Liver (tissue), 8 donors: ENCODE measurements at regions not wholly inside any gene's neighbourhood (a gene's known extent, or its start where the extent isn't known, plus 50 kb on each side); places are given as distances from the start of the nearest gene placed in this dataset.

Experiments used
- DNase-seq: peaks from one replicate; pipeline ENCODE4 v3.0.0-alpha.2; 2017; ENCODE audit warnings: low spot score
- H3K27ac ChIP-seq, 2 donors: one replicate each; pipeline ENCODE4 v1.7.0; 2013; ENCODE audit warnings: inconsistent platforms in 2 of 2, low read length in 2 of 2, control low read depth in 1 of 2, low read depth in 1 of 2, mild to moderate bottlenecking in 1 of 2
- H3K27me3 ChIP-seq, 4 donors: one replicate each; pipeline versions ENCODE4 v1.6.1 to v1.7.0; 2013; ENCODE audit warnings: low read length in 3 of 4, inconsistent platforms in 1 of 4, mild to moderate bottlenecking in 1 of 4, moderate library complexity in 1 of 4; ENCODE audit not compliant: control insufficient read depth in 4 of 4, insufficient read depth in 4 of 4
- H3K36me3 ChIP-seq, 4 donors: one replicate each; pipeline versions ENCODE4 v1.6.1 to v1.7.0; 2013; ENCODE audit warnings: low read length in 3 of 4, mild to moderate bottlenecking in 3 of 4, low read depth in 1 of 4, moderate library complexity in 1 of 4; ENCODE audit not compliant: control insufficient read depth in 4 of 4, insufficient read depth in 3 of 4
- H3K4me1 ChIP-seq, 4 donors: one replicate each; pipeline versions ENCODE4 v1.6.1 to v1.7.0; 2013; ENCODE audit warnings: low read length in 3 of 4, mild to moderate bottlenecking in 3 of 4, moderate library complexity in 1 of 4; ENCODE audit not compliant: control insufficient read depth in 4 of 4, insufficient read depth in 4 of 4
- H3K4me3 ChIP-seq, 3 donors: one replicate each; pipeline versions ENCODE4 v1.6.1 to v1.7.0; 2013; ENCODE audit warnings: low read length in 3 of 3, control low read depth in 1 of 3, low read depth in 1 of 3, mild to moderate bottlenecking in 1 of 3
- H3K9ac ChIP-seq, 2 donors: one replicate each; pipeline ENCODE4 v1.7.0; 2013; ENCODE audit warnings: low read length in 2 of 2, mild to moderate bottlenecking in 2 of 2, moderate library complexity in 2 of 2, control low read depth in 1 of 2, low read depth in 1 of 2
- H3K9me3 ChIP-seq, 4 donors: one replicate each; pipeline versions ENCODE4 v1.6.1 to v1.7.0; 2013; ENCODE audit warnings: low read length in 3 of 4; ENCODE audit not compliant: control insufficient read depth in 4 of 4
- CTCF ChIP-seq: fragments of 150-350 bp; IDR thresholded peaks from 2 replicates; pipeline ENCODE4 v1.5.1; 2017; ENCODE audit warnings: improper control_type of control experiment, low read depth, low read length; ENCODE audit not compliant: missing input control
- EGR1 ChIP-seq, 2 donors: IDR thresholded peaks; 2 replicates each; pipeline ENCODE4 v1.6.1; 2016 to 2018; ENCODE audit warnings: antibody characterized with exemption in 2 of 2, low read depth in 2 of 2
- FOXA1 ChIP-seq: IDR thresholded peaks from 2 replicates; pipeline ENCODE4 v1.6.1; 2016; ENCODE audit warnings: antibody characterized with exemption
- FOXA2 ChIP-seq: IDR thresholded peaks from 2 replicates; pipeline ENCODE4 v1.6.1; 2016; ENCODE audit warnings: antibody characterized with exemption
- GABPA ChIP-seq, 2 donors: IDR thresholded peaks in 1 of 2; conservative IDR thresholded peaks in 1 of 2; 2 replicates each; pipeline ENCODE4 v1.6.1; 2016; ENCODE audit warnings: antibody characterized with exemption in 2 of 2, mild to moderate bottlenecking in 1 of 2, moderate library complexity in 1 of 2
- HNF4A ChIP-seq, 2 donors: conservative IDR thresholded peaks; 2 replicates each; pipeline ENCODE4 v1.6.1; 2016; ENCODE audit warnings: antibody characterized with exemption in 2 of 2, mild to moderate bottlenecking in 2 of 2
- HNF4G ChIP-seq: IDR thresholded peaks from 2 replicates; pipeline ENCODE4 v1.6.1; 2016; ENCODE audit warnings: antibody characterized with exemption
- JUND ChIP-seq, 2 donors: IDR thresholded peaks; 2 replicates each; pipeline ENCODE4 v1.6.1; 2016; ENCODE audit warnings: antibody characterized with exemption in 2 of 2
- NR2F2 ChIP-seq: IDR thresholded peaks from 2 replicates; pipeline ENCODE4 v1.6.1; 2016; ENCODE audit warnings: antibody characterized with exemption
- RAD21 ChIP-seq, 2 donors: IDR thresholded peaks; 2 replicates each; pipeline ENCODE4 v1.6.1; 2016; ENCODE audit warnings: antibody characterized with exemption in 2 of 2, mild to moderate bottlenecking in 2 of 2
- RXRA ChIP-seq, 2 donors: IDR thresholded peaks; 2 replicates each; pipeline ENCODE4 v1.6.1; 2017 to 2018; ENCODE audit warnings: antibody characterized with exemption in 2 of 2, mild to moderate bottlenecking in 1 of 2
- SP1 ChIP-seq: IDR thresholded peaks from 2 replicates; pipeline ENCODE4 v1.6.1; 2018; ENCODE audit warnings: antibody characterized with exemption, mild to moderate bottlenecking
- TAF1 ChIP-seq: conservative IDR thresholded peaks from 2 replicates; pipeline ENCODE4 v1.6.1; 2016; ENCODE audit warnings: antibody characterized with exemption, mild to moderate bottlenecking
- YY1 ChIP-seq: IDR thresholded peaks from 2 replicates; pipeline ENCODE4 v1.6.1; 2016; ENCODE audit warnings: antibody characterized with exemption, mild to moderate bottlenecking
- WGBS: extraction: QIAGEN DNeasy Blood & Tissue Kit; methylation state at CpG from one replicate; pipeline ENCODE4 v1.1.7; 2013; 5-methylcytosine and 5-hydroxymethylcytosine counted together
- TF ChIP-seq, protein P1 (sequence below): IDR thresholded peaks from 2 replicates; pipeline ENCODE4 v1.6.1; 2016; ENCODE audit warnings: antibody characterized with exemption
- TF ChIP-seq, protein P2 (sequence below): IDR thresholded peaks from 2 replicates; pipeline ENCODE4 v1.6.1; 2016; ENCODE audit warnings: antibody characterized with exemption
- TF ChIP-seq, protein P3 (sequence below): IDR thresholded peaks from 2 replicates; pipeline ENCODE4 v1.6.1; 2016; ENCODE audit warnings: antibody characterized with exemption
- TF ChIP-seq, protein P4 (sequence below): IDR thresholded peaks from 2 replicates; pipeline ENCODE4 v1.6.1; 2016; ENCODE audit warnings: antibody characterized with exemption, mild to moderate bottlenecking
- donor health status: healthy.
- donor health status: healthy.
- donor health status: healthy.
- donor health status: healthy.
- donor health status: healthy.

DNA sequence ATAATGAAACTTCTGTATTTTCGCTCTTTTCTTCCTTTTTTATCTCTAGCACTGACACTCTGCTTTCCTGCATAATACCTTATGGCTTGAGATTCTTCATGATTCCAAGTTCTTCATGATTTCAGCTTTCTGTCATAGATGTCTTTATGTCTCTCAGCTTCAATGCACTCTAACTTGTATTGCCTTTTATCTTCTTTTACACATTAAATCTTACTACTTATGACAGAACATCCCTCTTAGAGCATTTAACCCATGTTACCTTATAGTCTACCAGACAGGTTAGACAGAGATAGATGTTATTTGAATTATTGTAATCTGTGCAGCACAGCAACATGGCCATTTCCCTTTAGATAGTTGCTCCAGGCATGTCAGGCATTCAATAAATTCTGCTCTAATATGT lies 1475.7 kb upstream of the TMEFF2 start (continued):
- TF ChIP-seq, protein P1, sequence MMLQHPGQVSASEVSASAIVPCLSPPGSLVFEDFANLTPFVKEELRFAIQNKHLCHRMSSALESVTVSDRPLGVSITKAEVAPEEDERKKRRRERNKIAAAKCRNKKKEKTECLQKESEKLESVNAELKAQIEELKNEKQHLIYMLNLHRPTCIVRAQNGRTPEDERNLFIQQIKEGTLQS, result no peak
- TF ChIP-seq CTCF, result no peak
- no peak for TF ChIP-seq RXRA (IDR thresholded peaks at IDR 0.05)
- TF ChIP-seq GABPA (IDR thresholded peaks at IDR 0.05 in 1 of 2, conservative IDR thresholded peaks at IDR 0.05 in 1 of 2), result no peak
- TF ChIP-seq FOXA1, result no peak

DNA sequence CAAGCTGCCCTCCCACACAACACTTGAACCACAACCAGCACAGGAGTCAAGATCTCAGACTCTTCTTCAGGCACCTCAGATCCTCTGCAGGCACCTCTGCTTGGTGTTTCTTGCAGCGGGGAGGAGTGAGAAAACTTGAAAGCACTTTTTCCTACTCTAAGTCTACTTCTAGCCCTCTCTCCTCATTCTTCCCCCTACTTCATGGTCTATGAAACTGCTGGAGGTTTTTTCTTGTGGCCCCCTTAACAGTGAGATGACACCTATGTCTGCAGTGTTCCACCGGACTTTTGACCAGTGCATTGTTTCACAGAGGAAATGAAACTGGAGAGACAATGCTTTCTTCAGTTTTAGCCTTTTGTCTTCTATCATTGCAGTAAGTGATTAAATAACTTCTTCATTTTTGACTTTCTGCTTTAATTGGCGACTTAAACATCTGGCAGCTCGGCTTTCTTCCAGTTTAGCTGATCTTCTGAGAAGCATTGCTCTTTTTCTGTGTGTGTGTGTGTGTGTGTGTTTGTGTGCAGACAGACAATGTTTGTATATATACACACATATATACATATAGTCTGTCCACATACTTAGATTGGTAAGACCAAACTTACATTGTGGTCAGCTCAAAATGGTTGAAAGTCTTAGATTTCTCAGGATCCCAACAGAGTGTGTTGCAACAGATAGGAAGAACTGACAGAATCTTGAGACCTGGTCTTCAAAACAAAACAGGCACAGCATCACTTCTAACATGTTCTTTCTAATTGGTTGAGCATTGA lies 1474.0 kb upstream of the TMEFF2 start:
- no peak for DNase-seq
- Histone ChIP-seq H3K4me1 (no peaks in the 10 kb centered on the region), H3K36me3 (no peaks in the 10 kb centered on the region), H3K27me3 (no peaks in the 10 kb centered on the region), H3K4me3 (no peak overlapping the region), H3K27ac (no peak overlapping the region), H3K9me3 (no peaks in the 10 kb centered on the region), H3K9ac (no peak overlapping the region)
- TF ChIP-seq SP1 (no peak), NR2F2 (no peak), YY1 (no peak), HNF4A (conservative IDR thresholded peaks at IDR 0.05) (no peak), FOXA1 (no peak), RXRA (IDR thresholded peaks at IDR 0.05) (no peak), GABPA (IDR thresholded peaks at IDR 0.05 in 1 of 2, conservative IDR thresholded peaks at IDR 0.05 in 1 of 2) (no peak), TAF1 (no peak), FOXA2 (no peak), EGR1 (IDR thresholded peaks at IDR 0.05; ENCODE audit: low read depth in 2 of 2) (no peak), CTCF (no peak), RAD21 (IDR thresholded peaks at IDR 0.05) (no peak), HNF4G (no peak), JUND (IDR thresholded peaks at IDR 0.05) (no peak)
- TF ChIP-seq, protein P2, sequence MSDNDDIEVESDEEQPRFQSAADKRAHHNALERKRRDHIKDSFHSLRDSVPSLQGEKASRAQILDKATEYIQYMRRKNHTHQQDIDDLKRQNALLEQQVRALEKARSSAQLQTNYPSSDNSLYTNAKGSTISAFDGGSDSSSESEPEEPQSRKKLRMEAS, result no peak
- TF ChIP-seq, protein P1, result no peak
- TF ChIP-seq, protein P3, sequence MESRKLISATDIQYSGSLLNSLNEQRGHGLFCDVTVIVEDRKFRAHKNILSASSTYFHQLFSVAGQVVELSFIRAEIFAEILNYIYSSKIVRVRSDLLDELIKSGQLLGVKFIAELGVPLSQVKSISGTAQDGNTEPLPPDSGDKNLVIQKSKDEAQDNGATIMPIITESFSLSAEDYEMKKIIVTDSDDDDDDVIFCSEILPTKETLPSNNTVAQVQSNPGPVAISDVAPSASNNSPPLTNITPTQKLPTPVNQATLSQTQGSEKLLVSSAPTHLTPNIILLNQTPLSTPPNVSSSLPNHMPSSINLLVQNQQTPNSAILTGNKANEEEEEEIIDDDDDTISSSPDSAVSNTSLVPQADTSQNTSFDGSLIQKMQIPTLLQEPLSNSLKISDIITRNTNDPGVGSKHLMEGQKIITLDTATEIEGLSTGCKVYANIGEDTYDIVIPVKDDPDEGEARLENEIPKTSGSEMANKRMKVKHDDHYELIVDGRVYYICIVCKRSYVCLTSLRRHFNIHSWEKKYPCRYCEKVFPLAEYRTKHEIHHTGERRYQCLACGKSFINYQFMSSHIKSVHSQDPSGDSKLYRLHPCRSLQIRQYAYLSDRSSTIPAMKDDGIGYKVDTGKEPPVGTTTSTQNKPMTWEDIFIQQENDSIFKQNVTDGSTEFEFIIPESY, result no peak
- TF ChIP-seq, protein P4, sequence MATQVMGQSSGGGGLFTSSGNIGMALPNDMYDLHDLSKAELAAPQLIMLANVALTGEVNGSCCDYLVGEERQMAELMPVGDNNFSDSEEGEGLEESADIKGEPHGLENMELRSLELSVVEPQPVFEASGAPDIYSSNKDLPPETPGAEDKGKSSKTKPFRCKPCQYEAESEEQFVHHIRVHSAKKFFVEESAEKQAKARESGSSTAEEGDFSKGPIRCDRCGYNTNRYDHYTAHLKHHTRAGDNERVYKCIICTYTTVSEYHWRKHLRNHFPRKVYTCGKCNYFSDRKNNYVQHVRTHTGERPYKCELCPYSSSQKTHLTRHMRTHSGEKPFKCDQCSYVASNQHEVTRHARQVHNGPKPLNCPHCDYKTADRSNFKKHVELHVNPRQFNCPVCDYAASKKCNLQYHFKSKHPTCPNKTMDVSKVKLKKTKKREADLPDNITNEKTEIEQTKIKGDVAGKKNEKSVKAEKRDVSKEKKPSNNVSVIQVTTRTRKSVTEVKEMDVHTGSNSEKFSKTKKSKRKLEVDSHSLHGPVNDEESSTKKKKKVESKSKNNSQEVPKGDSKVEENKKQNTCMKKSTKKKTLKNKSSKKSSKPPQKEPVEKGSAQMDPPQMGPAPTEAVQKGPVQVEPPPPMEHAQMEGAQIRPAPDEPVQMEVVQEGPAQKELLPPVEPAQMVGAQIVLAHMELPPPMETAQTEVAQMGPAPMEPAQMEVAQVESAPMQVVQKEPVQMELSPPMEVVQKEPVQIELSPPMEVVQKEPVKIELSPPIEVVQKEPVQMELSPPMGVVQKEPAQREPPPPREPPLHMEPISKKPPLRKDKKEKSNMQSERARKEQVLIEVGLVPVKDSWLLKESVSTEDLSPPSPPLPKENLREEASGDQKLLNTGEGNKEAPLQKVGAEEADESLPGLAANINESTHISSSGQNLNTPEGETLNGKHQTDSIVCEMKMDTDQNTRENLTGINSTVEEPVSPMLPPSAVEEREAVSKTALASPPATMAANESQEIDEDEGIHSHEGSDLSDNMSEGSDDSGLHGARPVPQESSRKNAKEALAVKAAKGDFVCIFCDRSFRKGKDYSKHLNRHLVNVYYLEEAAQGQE, result no peak
- 82% methylated on average over 4 of the region's 4 CpGs for WGBS
